GM12892 (cell line): ENCODE measurements at regions not wholly inside any gene's neighbourhood (a gene's known extent, or its start where the extent isn't known, plus 50 kb on each side); places are given as distances from the start of the nearest gene placed in this dataset.

ENCODE experiments used
- POLR2A ChIP-seq: IDR thresholded peaks from 2 replicates; pipeline ENCODE4 v1.6.1; 2011; ENCODE audit warnings: low read depth, low read length, control low read depth
- POLR2AphosphoS5 ChIP-seq: IDR thresholded peaks from 2 replicates; pipeline ENCODE4 v1.6.1; 2011; ENCODE audit warnings: low read depth, low read length, control low read depth
- TAF1 ChIP-seq: IDR thresholded peaks from 2 replicates; pipeline ENCODE4 v1.6.1; 2011; ENCODE audit warnings: low read depth, mild to moderate bottlenecking, control low read depth, low read length, borderline replicate concordance

DNA sequence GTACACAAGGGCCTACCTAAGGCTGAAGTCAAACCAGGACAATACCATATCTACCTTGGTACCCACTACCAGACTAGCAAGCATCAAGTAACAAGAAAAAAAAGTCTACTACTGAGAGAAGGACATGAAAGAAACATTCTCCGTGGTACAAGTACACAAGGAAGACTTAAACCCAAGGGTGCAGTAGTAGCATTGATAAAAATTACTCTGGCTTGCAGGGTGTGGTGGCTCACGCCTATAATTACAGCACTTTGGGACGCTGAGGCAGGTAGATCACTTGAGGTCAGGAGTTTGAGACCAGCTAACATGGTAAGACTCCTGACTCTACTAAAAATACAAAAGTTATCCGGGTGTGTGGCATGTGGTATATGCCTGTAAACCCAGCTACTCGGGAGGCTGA lies 386.5 kb upstream of the PMFBP1 start:
- no peak for TF ChIP-seq POLR2A
- TF ChIP-seq TAF1 = no peak
- no peak for TF ChIP-seq POLR2AphosphoS5
